Endodermal cell (in vitro differentiated cells): ENCODE measurements at regions not wholly inside any gene's neighbourhood (a gene's known extent, or its start where the extent isn't known, plus 50 kb on each side); places are given as distances from the start of the nearest gene placed in this dataset.

Experiments
- DNase-seq: peaks from one replicate; pipeline ENCODE4 v3.0.0-alpha.2; 2017
- H3K27ac ChIP-seq: 2 replicates; pipeline ENCODE4 v1.5.1; 2013; ENCODE audit warnings: mild to moderate bottlenecking, low read depth, low read length, moderate library complexity
- H3K27me3 ChIP-seq: 2 replicates; pipeline ENCODE4 v1.6.1; 2013; ENCODE audit warnings: mild to moderate bottlenecking, low read length, moderate library complexity; ENCODE audit not compliant: insufficient read depth, control insufficient read depth, poor library complexity, severe bottlenecking
- H3K36me3 ChIP-seq: 2 replicates; pipeline ENCODE4 v1.7.0; 2013; ENCODE audit warnings: mild to moderate bottlenecking, low read length, moderate library complexity; ENCODE audit not compliant: control insufficient read depth, insufficient read depth
- H3K4me1 ChIP-seq: one replicate; pipeline ENCODE4 v1.7.0; 2013; ENCODE audit warnings: low read length; ENCODE audit not compliant: control insufficient read depth, insufficient read depth
- H3K4me3 ChIP-seq: 2 replicates; pipeline ENCODE4 v1.5.1; 2013; ENCODE audit warnings: mild to moderate bottlenecking, low read length, moderate library complexity
- H3K9ac ChIP-seq: 2 replicates; pipeline ENCODE4 v1.6.1; 2013; ENCODE audit warnings: mild to moderate bottlenecking, low read length, moderate library complexity; ENCODE audit not compliant: poor library complexity, severe bottlenecking; ENCODE audit errors: extremely low read depth
- H3K9me3 ChIP-seq: 2 replicates; pipeline ENCODE4 v1.6.1; 2013; ENCODE audit warnings: mild to moderate bottlenecking, low read length, moderate library complexity; ENCODE audit not compliant: control insufficient read depth
- H3K27ac Mint-ChIP-seq: 2 replicates; pipeline ENCODE4 v1.8.0; 2020; ENCODE audit warnings: mixed read lengths
- H3K27me3 Mint-ChIP-seq: 2 replicates; pipeline ENCODE4 v1.8.0; 2021; ENCODE audit warnings: mild to moderate bottlenecking, mixed read lengths; ENCODE audit not compliant: insufficient read depth
- H3K36me3 Mint-ChIP-seq: 2 replicates; pipeline ENCODE4 v1.8.0; 2020; ENCODE audit warnings: low read depth, mixed read lengths
- H3K4me1 Mint-ChIP-seq: 2 replicates; pipeline ENCODE4 v1.8.0; 2020; ENCODE audit warnings: mixed read lengths
- H3K4me3 Mint-ChIP-seq: 2 replicates; pipeline ENCODE4 v1.8.0; 2020; ENCODE audit warnings: mild to moderate bottlenecking, moderate library complexity, mixed read lengths
- H3K9me3 Mint-ChIP-seq: 2 replicates; pipeline ENCODE4 v1.8.0; 2020; ENCODE audit warnings: mild to moderate bottlenecking, mixed read lengths
- CTCF ChIP-seq: fragments of 200-600 bp; sonication (generic); conservative IDR thresholded peaks from 2 replicates; pipeline ENCODE4 v1.5.0; 2021; ENCODE audit warnings: antibody characterized with exemption, mild to moderate bottlenecking
- WGBS, 2 experiments: methylation state at CpG; one replicate each; pipeline versions ENCODE4 v1.1.5 to v1.1.7; 2013; ENCODE audit warnings: missing lambda C conversion rate in 2 of 2, mixed read lengths in 1 of 2; ENCODE audit not compliant: insufficient coverage in 1 of 2, insufficient read length in 1 of 2; 5-methylcytosine and 5-hydroxymethylcytosine counted together

DNA sequence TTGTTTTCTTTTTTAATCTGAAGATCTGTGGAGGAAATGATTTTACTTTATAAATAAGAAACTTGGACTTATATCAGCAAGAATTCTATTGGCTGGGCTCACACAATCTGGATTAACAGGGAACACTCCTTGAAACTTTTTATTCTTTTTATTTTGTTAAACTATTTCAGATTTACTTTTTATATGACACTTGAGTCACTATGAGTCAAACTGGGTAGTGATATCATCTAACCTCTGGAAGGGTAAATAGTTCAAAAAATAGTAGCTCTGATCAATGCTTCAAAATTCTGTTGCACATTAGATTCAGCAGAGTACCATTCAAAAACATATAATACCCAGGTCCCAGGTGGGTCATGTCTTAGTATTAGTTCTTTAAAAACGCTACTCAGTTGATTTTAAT lies 55.1 kb upstream of the NBEA start:
- no peaks in the 10 kb centered on the region for H3K36me3 Mint-ChIP-seq
- no peak for TF ChIP-seq CTCF
- 88% methylated on average over 1 of the region's 1 CpG; no CpG with 5 or more reads in 1 of the 2 experiments for WGBS, 2 experiments
- Histone ChIP-seq H3K4me3 (no peak overlapping the region), H3K9ac (no peak overlapping the region), H3K4me1 (no peaks in the 10 kb centered on the region), H3K36me3 (no peaks in the 10 kb centered on the region), H3K9me3 (no peaks in the 10 kb centered on the region), H3K27ac (no peak overlapping the region), H3K27me3 (no peaks in the 10 kb centered on the region)
- no peak for DNase-seq
- no peaks in the 10 kb centered on the region for H3K4me1 Mint-ChIP-seq
- no peaks in the 10 kb centered on the region for H3K27me3 Mint-ChIP-seq
- H3K4me3 Mint-ChIP-seq, result no peak overlapping the region
- no peaks in the 10 kb centered on the region for H3K9me3 Mint-ChIP-seq
- H3K27ac Mint-ChIP-seq, result no peak overlapping the region
